ENCODE measurements at regions not wholly inside any gene's neighbourhood (a gene's known extent, or its start where the extent isn't known, plus 50 kb on each side); places are given as distances from the start of the nearest gene placed in this dataset.

DNA sequence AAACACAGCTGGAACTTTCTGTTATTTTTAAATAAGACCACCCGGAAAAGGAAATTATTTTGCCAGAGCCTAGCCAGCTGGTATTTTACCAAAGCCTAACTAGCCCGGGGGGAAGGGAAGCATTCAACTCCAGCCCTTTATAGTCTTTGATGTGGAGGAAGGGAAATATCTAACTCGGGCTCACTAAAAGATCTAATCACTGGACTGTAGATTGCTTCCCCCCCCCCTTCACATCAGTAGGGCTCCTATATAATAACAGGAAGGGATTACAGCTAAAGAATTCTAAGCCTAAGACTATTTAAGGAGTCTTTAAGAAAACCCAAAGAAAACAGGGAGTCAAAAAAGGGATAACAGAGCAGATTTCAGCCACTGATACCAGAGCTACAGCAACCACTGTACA is 431.1 kb downstream of the KCNH5 start:
- TF ChIP-seq, protein P1, sequence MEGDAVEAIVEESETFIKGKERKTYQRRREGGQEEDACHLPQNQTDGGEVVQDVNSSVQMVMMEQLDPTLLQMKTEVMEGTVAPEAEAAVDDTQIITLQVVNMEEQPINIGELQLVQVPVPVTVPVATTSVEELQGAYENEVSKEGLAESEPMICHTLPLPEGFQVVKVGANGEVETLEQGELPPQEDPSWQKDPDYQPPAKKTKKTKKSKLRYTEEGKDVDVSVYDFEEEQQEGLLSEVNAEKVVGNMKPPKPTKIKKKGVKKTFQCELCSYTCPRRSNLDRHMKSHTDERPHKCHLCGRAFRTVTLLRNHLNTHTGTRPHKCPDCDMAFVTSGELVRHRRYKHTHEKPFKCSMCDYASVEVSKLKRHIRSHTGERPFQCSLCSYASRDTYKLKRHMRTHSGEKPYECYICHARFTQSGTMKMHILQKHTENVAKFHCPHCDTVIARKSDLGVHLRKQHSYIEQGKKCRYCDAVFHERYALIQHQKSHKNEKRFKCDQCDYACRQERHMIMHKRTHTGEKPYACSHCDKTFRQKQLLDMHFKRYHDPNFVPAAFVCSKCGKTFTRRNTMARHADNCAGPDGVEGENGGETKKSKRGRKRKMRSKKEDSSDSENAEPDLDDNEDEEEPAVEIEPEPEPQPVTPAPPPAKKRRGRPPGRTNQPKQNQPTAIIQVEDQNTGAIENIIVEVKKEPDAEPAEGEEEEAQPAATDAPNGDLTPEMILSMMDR (IDR thresholded peaks at IDR 0.05), result no peak
- TF ChIP-seq POLR2A (IDR thresholded peaks at IDR 0.05), result no peak

Data from adrenal gland (tissue), 5 donors.